Suprapubic skin (tissue), 4 donors: ENCODE measurements at regions not wholly inside any gene's neighbourhood (a gene's known extent, or its start where the extent isn't known, plus 50 kb on each side); places are given as distances from the start of the nearest gene placed in this dataset.
A peak's percentile ranks its signal among the peaks of the same experiment; 100 is the strongest.

ENCODE experiments used
- DNase-seq, 2 donors: peaks; one replicate each; pipeline ENCODE4 v3.0.0-alpha.2; 2019; ENCODE audit warnings: low spot score in 2 of 2
- H3K27ac ChIP-seq: fragments of 200-600 bp; sonication (generic); one replicate; pipeline ENCODE4 v1.5.1; 2019
- H3K27me3 ChIP-seq: fragments of 200-600 bp; sonication (generic); one replicate; pipeline ENCODE4 v1.5.1; 2019
- H3K36me3 ChIP-seq: fragments of 200-600 bp; sonication (generic); one replicate; pipeline ENCODE4 v1.5.1; 2019
- H3K4me1 ChIP-seq: fragments of 200-600 bp; sonication (generic); one replicate; pipeline ENCODE4 v1.5.1; 2019
- H3K4me3 ChIP-seq: fragments of 200-600 bp; sonication (generic); one replicate; pipeline ENCODE4 v1.5.1; 2019; ENCODE audit warnings: mild to moderate bottlenecking
- H3K9me3 ChIP-seq: fragments of 200-600 bp; sonication (generic); one replicate; pipeline ENCODE4 v1.5.1; 2019
- CTCF ChIP-seq, 2 donors: fragments of 200-600 bp in 1 of 2; fragments of 450-650 bp in 1 of 2; sonication (generic) in 1 of 2; IDR thresholded peaks; one replicate each; pipeline ENCODE4 v1.5.1; 2016 to 2019; ENCODE audit warnings: antibody characterized with exemption in 2 of 2, mild to moderate bottlenecking in 1 of 2, moderate library complexity in 1 of 2
- EP300 ChIP-seq: sonication (generic); formaldehyde crosslinking; IDR thresholded peaks from one replicate; pipeline ENCODE4 v1.6.1; 2017; ENCODE audit warnings: antibody characterized with exemption
- POLR2A ChIP-seq, 2 donors: fragments of 450-650 bp; IDR thresholded peaks; one replicate each; pipeline ENCODE4 v1.6.1; 2017; ENCODE audit warnings: antibody characterized with exemption in 2 of 2, mild to moderate bottlenecking in 2 of 2, moderate library complexity in 2 of 2
- POLR2AphosphoS5 ChIP-seq, 3 donors: sonication (generic); formaldehyde crosslinking; IDR thresholded peaks; one replicate each; pipeline ENCODE4 v1.6.1; 2017; ENCODE audit warnings: antibody characterized with exemption in 3 of 3
- WGBS: methylation state at CpG from one replicate; pipeline ENCODE4 v1.1.5; 2018; 5-methylcytosine and 5-hydroxymethylcytosine counted together

- TF ChIP-seq EP300 (no peak), POLR2A (IDR thresholded peaks at IDR 0.05) (no peak), CTCF (IDR thresholded peaks at IDR 0.05) (no peak), POLR2AphosphoS5 (IDR thresholded peaks at IDR 0.05) (no peak)
- 79% methylated on average over 3 of the region's 3 CpGs for WGBS
- no peak for DNase-seq
- no peaks in the 10 kb centered on the region for H3K4me1 ChIP-seq
- H3K27ac ChIP-seq, result no peak overlapping the region
- H3K36me3 ChIP-seq, result no peaks in the 10 kb centered on the region
- no peak overlapping the region for H3K4me3 ChIP-seq
- no peaks in the 10 kb centered on the region for H3K27me3 ChIP-seq
- no peaks in the 10 kb centered on the region for H3K9me3 ChIP-seq
Measured at GRCh38 chr3:22952860-22953259, 250.3 kb upstream of the UBE2E2 start.

DNA sequence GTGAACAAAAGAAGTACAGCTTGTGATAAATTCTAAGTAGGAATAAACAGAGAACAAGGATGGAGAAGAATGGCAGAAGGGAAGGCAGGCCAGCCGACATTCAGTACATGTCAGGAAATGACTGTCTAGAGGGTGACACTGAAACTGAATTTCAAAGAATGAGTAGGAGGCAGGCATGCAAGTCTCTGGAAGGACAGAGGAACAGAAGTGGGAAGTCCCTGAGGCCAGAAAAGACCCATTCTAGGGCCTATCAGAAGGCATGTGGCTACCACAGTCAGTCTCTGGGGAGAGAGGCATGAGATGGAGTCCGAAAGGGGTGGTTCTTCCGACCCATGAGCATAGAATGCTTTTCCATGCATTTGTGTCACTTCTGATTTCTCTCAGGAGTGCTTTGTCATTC is 243.5 kb upstream of the UBE2E2 start:
- Histone ChIP-seq H3K9me3 (no peaks in the 10 kb centered on the region), H3K27ac (no peak overlapping the region), H3K4me1 (no peaks in the 10 kb centered on the region), H3K36me3 (no peaks in the 10 kb centered on the region), H3K4me3 (no peak overlapping the region), H3K27me3 (peaks cover 2% of the 10 kb centered on the region)
- TF ChIP-seq CTCF (IDR thresholded peaks at IDR 0.05) (no peak), EP300 (no peak), POLR2AphosphoS5 (IDR thresholded peaks at IDR 0.05) (no peak), POLR2A (IDR thresholded peaks at IDR 0.05) (no peak)
- 71% methylated on average over 3 of the region's 3 CpGs for WGBS
- no peak for DNase-seq

DNA sequence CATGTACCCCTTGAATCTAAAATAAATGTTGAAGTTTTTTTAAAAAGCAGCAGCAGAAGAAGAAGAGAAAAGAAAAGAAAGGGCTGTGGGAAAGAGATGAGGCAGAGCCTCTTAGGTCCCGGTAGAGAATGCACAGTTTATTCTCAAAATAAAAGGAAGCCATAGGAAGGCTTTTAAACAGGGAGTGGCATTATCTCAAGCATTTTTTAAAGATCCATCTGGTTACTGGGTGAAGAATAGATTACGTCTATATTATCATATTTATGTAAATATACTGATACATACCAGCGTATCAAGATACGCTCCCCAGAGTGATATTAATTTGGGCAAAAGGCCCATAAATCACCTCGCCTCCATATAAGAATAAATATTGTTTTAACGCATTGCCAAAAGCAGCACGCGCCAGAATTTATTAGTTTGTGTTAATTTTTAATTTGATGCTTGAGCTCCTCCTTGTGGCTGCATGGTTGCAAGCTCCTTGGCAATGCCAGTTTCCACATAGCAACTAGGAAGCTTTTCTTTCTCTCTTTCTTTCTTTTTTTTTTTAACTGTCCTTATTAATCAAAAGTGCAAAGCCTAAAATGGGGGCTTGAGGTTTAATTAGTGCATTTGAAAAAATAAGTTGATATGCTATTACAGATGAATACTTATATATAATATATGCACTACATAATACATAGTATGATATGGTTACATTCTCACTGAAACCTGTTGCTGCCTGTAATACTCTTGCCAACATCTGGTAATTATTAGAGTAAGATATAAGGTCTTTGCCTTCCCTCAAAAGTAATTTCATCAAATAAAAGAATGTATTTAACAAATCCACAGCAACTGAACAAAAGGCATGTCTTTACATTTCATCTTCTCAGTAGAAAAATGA is 242.8 kb upstream of the UBE2E2 start:
- H3K9me3 ChIP-seq, result no peaks in the 10 kb centered on the region
- H3K36me3 ChIP-seq, result no peaks in the 10 kb centered on the region
- H3K4me3 ChIP-seq, result no peak overlapping the region
- DNase-seq, result no peak
- H3K4me1 ChIP-seq, result no peaks in the 10 kb centered on the region
- WGBS, result 11% methylated on average over 8 of the region's 8 CpGs
- TF ChIP-seq EP300, result no peak
- peak; percentile 20 to 67 for TF ChIP-seq CTCF (IDR thresholded peaks at IDR 0.05)
- H3K27me3 ChIP-seq, result peaks cover 2% of the 10 kb centered on the region
- H3K27ac ChIP-seq, result no peak overlapping the region

- Histone ChIP-seq H3K4me3 (no peak overlapping the region), H3K27ac (no peak overlapping the region), H3K9me3 (no peaks in the 10 kb centered on the region), H3K27me3 (peaks cover 2% of the 10 kb centered on the region), H3K36me3 (no peaks in the 10 kb centered on the region), H3K4me1 (no peaks in the 10 kb centered on the region)
- no peak for DNase-seq
- WGBS, result 90% methylated on average over 3 of the region's 3 CpGs
- no peak for TF ChIP-seq POLR2A (IDR thresholded peaks at IDR 0.05)
- TF ChIP-seq CTCF (IDR thresholded peaks at IDR 0.05), result no peak
- TF ChIP-seq EP300, result no peak
- no peak for TF ChIP-seq POLR2AphosphoS5 (IDR thresholded peaks at IDR 0.05)
Measured at GRCh38 chr3:22962244-22962643, 240.9 kb upstream of the UBE2E2 start.

DNA sequence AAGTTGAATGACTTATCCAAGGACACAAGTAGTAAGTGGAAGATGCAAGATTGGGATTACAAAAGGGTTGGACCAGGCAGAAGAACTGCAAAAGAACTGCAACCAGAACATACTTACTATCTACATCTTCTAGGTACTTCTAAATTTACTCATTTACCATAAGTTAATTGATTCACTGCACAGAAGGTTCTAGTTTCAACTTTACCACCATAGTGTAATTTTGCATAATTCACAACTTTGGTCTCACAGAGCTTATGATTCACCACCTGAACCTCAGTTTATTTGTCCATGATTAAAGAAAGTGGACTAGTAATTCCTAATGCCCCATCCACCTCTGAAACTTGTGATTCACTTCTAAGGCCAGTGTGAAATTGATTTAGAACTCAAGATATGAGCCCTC is 236.8 kb upstream of the UBE2E2 start:
- Histone ChIP-seq H3K27me3 (peaks cover 2% of the 10 kb centered on the region), H3K4me1 (no peaks in the 10 kb centered on the region), H3K36me3 (no peaks in the 10 kb centered on the region), H3K4me3 (no peak overlapping the region), H3K9me3 (no peaks in the 10 kb centered on the region), H3K27ac (no peak overlapping the region)
- TF ChIP-seq POLR2A (IDR thresholded peaks at IDR 0.05) (no peak), EP300 (no peak), POLR2AphosphoS5 (IDR thresholded peaks at IDR 0.05) (no peak), CTCF (IDR thresholded peaks at IDR 0.05) (no peak)
- DNase-seq, result no peak
